HepG2 (cell line): ENCODE measurements at regions not wholly inside any gene's neighbourhood (a gene's known extent, or its start where the extent isn't known, plus 50 kb on each side); places are given as distances from the start of the nearest gene placed in this dataset.

ENCODE experiments used
- ATAC-seq: fragments of 200-7000 bp; cut with Tn5 transposase; 3 replicates; pipeline ENCODE4 v1.9.1; 2020; ENCODE audit warnings: mild to moderate bottlenecking, moderate library complexity
- BruUV-seq: library from RNA; stranded (reverse); fragments of 400-500 nt; replicated peaks from 2 replicates; lab custom pipeline; 2021; lab: Mats Ljungman, UMichigan
- CTCF ChIA-PET: fragments of 300-600 bp; formaldehyde crosslinking; extraction: SDS; loops from one replicate; lab custom pipeline; 2021; ENCODE audit warnings: low total read pairs, inconsistent platforms, low intra/inter-chr PET ratio; lab: Yijun Ruan, JAX
- POLR2A ChIA-PET: fragments of 350-600 bp; sonication (Branson Sonifier 250); formaldehyde crosslinking; loops from one replicate; lab custom pipeline; 2020; ENCODE audit warnings: antibody characterized with exemption, inconsistent platforms; lab: Yijun Ruan, JAX
- DNase-seq: peaks from one replicate; pipeline ENCODE4 v3.0.0-alpha.2; 2015; ENCODE audit warnings: low spot score
- FAIRE-seq: peaks from 3 replicates; lab custom pipeline; 2011; peaks lifted over from hg19 to GRCh38; lab: Jason Lieb, UNC
- H2AFZ ChIP-seq: one replicate; pipeline ENCODE4 v1.6.1; 2011; ENCODE audit warnings: low read length, inconsistent platforms
- H3K27ac ChIP-seq: fragments of 300-600 bp; 3 replicates; pipeline ENCODE4 v1.8.0; 2011; ENCODE audit warnings: mixed run types, mild to moderate bottlenecking, mixed read lengths, low read length, inconsistent platforms; ENCODE audit not compliant: insufficient read depth; ENCODE audit errors: extremely low read length
- H3K27me3 ChIP-seq, 2 experiments: fragments of 200-600 bp in 1 of 2; 2 replicates in 1 of 2; 3 replicates in 1 of 2; pipeline versions ENCODE4 v1.6.0 to v1.8.0; 2011; ENCODE audit warnings: low read length in 2 of 2, mild to moderate bottlenecking in 2 of 2, moderate library complexity in 2 of 2, inconsistent platforms in 1 of 2; ENCODE audit not compliant: insufficient read depth in 2 of 2, control insufficient read depth in 1 of 2
- H3K36me3 ChIP-seq, 2 experiments: fragments of 200-600 bp in 1 of 2; replicated peaks in 1 of 2; 2 replicates in 1 of 2; 3 replicates in 1 of 2; pipeline versions ENCODE4 v1.5.1 to v1.8.0; 2011; ENCODE audit warnings: low read length in 2 of 2, inconsistent platforms in 1 of 2; ENCODE audit not compliant: insufficient read depth in 2 of 2, control insufficient read depth in 1 of 2
- H3K4me1 ChIP-seq: 2 replicates; pipeline ENCODE4 v1.5.1; 2012; ENCODE audit warnings: low read length, inconsistent platforms; ENCODE audit not compliant: insufficient read depth
- H3K4me2 ChIP-seq: 2 replicates; pipeline ENCODE4 v1.6.0; 2011; ENCODE audit warnings: low read depth, low read length, inconsistent platforms
- H3K4me3 ChIP-seq, 3 experiments: fragments of 200-600 bp in 1 of 3; sonication (generic), shearing (Covaris generic) in 1 of 3; replicated peaks in 1 of 3; 2 replicates each; pipeline ENCODE4 v1.5.1; 2011 to 2016; ENCODE audit warnings: low read length in 3 of 3, inconsistent platforms in 2 of 3, low read depth in 2 of 3, mild to moderate bottlenecking in 2 of 3, control low read depth in 1 of 3, mixed read lengths in 1 of 3; ENCODE audit not compliant: insufficient read depth in 1 of 3
- H3K79me2 ChIP-seq: one replicate; pipeline ENCODE4 v1.6.1; 2011; ENCODE audit warnings: low read length, inconsistent platforms; ENCODE audit not compliant: insufficient read depth
- H3K9ac ChIP-seq: 2 replicates; pipeline ENCODE4 v1.6.0; 2011; ENCODE audit warnings: mild to moderate bottlenecking, low read depth, low read length, inconsistent platforms; ENCODE audit not compliant: insufficient read depth
- H3K9me3 ChIP-seq: 2 replicates; pipeline ENCODE4 v1.5.1; 2012; ENCODE audit warnings: mild to moderate bottlenecking, low read length
- H4K20me1 ChIP-seq: 2 replicates; pipeline ENCODE4 v1.6.0; 2011; ENCODE audit warnings: inconsistent platforms, mild to moderate bottlenecking, low read length, moderate library complexity; ENCODE audit not compliant: insufficient read depth
- FOSL1 ChIP-seq: sonication (generic); formaldehyde crosslinking; IDR thresholded peaks from 2 replicates; pipeline ENCODE4 v1.9.0; 2021; ENCODE audit warnings: missing genetic modification reagents, borderline replicate concordance
- NFYB ChIP-seq: sonication (generic); formaldehyde crosslinking; IDR thresholded peaks from 2 replicates; pipeline ENCODE4 v1.4.0; 2020; ENCODE audit warnings: missing genetic modification reagents
- RCOR2 ChIP-seq: IDR thresholded peaks from 2 replicates; pipeline ENCODE4 v1.6.1; 2016; ENCODE audit warnings: missing biosample characterization, missing genetic modification reagents
- TBP ChIP-seq: sonication (generic); formaldehyde crosslinking; IDR thresholded peaks from 2 replicates; pipeline ENCODE4 v1.5.0; 2020; ENCODE audit warnings: missing genetic modification reagents
- ZC3H4 ChIP-seq: sonication (generic); formaldehyde crosslinking; IDR thresholded peaks from 2 replicates; pipeline ENCODE4 v1.4.0; 2020; ENCODE audit warnings: missing genetic modification reagents, borderline replicate concordance
- ZNF780A ChIP-seq: sonication (generic); formaldehyde crosslinking; IDR thresholded peaks from 2 replicates; pipeline ENCODE4 v1.8.0; 2022; ENCODE audit warnings: mild to moderate bottlenecking, missing genetic modification reagents, moderate library complexity
- WGBS: methylation state at CpG from one replicate; pipeline ENCODE4 v1.1.6; 2017; ENCODE audit warnings: low lambda C conversion rate; 5-methylcytosine and 5-hydroxymethylcytosine counted together
- in situ Hi-C: cut with HindIII; loops from 2 replicates; pipeline ENCODE4 v1.10.0; 2017; ENCODE audit warnings: low pct_unique_long_range_greater_than_20kb; ENCODE audit not compliant: extremely low pct_ligation_motif_present
- intact Hi-C: fragments of 100-400 bp; cut with micrococcal nuclease; formaldehyde crosslinking; loops from one replicate; pipeline ENCODE4 v1.10.0; 2022; ENCODE audit not compliant: unreplicated experiment
- TF ChIP-seq, protein P1 (sequence below): sonication (generic); formaldehyde crosslinking; conservative IDR thresholded peaks from 2 replicates; pipeline ENCODE4 v1.4.0; 2020; ENCODE audit warnings: missing genetic modification reagents
- TF ChIP-seq, protein P2 (sequence below): sonication (generic); formaldehyde crosslinking; IDR thresholded peaks from 2 replicates; pipeline ENCODE4 v1.4.0; 2020; ENCODE audit warnings: low read depth, mild to moderate bottlenecking, missing genetic modification reagents
- TF ChIP-seq, protein P3 (sequence below), 2 experiments: sonication (generic) in 1 of 2; formaldehyde crosslinking in 1 of 2; IDR thresholded peaks; 2 replicates each; pipeline versions ENCODE4 v1.5.1 to v1.6.1; 2011 to 2020; ENCODE audit warnings: borderline replicate concordance in 1 of 2, low read depth in 1 of 2, low read length in 1 of 2, mild to moderate bottlenecking in 1 of 2, missing genetic modification reagents in 1 of 2, moderate library complexity in 1 of 2
- TF ChIP-seq, protein P4 (sequence below): sonication (generic); formaldehyde crosslinking; IDR thresholded peaks from 2 replicates; pipeline ENCODE4 v1.9.0; 2021; ENCODE audit warnings: missing genetic modification reagents, mild to moderate bottlenecking, borderline replicate concordance

DNA sequence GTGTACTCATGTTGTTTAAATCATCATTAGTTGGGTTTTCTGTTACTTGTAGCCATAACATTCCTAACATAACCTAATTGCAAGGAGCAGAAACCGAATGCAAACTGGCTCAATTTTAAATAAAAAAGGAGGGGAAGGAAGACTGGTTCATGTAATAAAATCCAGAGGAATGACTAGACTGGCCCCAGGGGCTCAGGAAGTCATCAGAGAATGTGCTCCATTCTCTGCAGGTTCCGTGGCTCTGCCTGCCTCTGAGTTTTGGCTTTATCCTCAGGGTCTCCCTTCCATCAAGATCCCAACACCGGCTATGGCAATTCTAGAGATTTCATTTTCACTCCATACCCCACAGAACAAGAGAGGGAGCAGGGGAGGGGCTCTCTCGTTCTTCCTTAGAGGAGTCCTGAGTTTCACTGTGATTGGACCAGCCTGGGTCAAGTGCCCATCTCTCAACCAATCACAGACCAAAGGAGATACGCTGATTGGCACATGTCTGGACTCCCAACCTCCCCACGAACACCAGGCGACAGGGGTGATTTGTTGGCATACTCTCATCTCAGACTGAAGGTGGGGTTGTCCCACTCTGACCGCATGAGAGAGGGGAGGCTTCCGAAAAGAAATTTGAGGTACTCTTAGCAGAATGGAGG lies 64.8 kb downstream of the NPPC start:
- no TSS peak for BruUV-seq
- Histone ChIP-seq H3K36me3 (no peaks in the 10 kb centered on the region), H3K9ac (no peak overlapping the region), H3K27me3 (peaks cover 2 to 41% of the 10 kb centered on the region in 2 experiments; a peak in 4 of 5 replicates), H3K79me2 (no peaks in the 10 kb centered on the region), H3K9me3 (peaks cover 17% of the 10 kb centered on the region; the same call in 1 of the 2 replicates), H3K4me2 (no peak overlapping the region), H3K4me3 (no peak overlapping the region), H4K20me1 (no peaks in the 10 kb centered on the region), H2AFZ (no peak overlapping the region), H3K27ac (no peak overlapping the region), H3K4me1 (no peaks in the 10 kb centered on the region)
- CTCF ChIA-PET: no interaction called here
- 44% methylated on average over 9 of the region's 9 CpGs for WGBS
- TF ChIP-seq ZNF780A (CRISPR knock-in tag) (no peak), ZC3H4 (CRISPR knock-in tag) (no peak), FOSL1 (CRISPR knock-in tag) (no peak), RCOR2 (no peak), NFYB (0 out of 2 replicates have a peak, but pooled peaks have one; percentile 10), TBP (CRISPR knock-in tag) (no peak)
- TF ChIP-seq, protein P1, sequence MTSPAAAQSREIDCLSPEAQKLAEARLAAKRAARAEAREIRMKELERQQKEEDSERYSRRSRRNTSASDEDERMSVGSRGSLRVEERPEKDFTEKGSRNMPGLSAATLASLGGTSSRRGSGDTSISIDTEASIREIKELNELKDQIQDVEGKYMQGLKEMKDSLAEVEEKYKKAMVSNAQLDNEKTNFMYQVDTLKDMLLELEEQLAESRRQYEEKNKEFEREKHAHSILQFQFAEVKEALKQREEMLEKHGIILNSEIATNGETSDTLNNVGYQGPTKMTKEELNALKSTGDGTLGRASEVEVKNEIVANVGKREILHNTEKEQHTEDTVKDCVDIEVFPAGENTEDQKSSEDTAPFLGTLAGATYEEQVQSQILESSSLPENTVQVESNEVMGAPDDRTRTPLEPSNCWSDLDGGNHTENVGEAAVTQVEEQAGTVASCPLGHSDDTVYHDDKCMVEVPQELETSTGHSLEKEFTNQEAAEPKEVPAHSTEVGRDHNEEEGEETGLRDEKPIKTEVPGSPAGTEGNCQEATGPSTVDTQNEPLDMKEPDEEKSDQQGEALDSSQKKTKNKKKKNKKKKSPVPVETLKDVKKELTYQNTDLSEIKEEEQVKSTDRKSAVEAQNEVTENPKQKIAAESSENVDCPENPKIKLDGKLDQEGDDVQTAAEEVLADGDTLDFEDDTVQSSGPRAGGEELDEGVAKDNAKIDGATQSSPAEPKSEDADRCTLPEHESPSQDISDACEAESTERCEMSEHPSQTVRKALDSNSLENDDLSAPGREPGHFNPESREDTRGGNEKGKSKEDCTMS (CRISPR knock-in tag): no peak
- TF ChIP-seq, protein P2, sequence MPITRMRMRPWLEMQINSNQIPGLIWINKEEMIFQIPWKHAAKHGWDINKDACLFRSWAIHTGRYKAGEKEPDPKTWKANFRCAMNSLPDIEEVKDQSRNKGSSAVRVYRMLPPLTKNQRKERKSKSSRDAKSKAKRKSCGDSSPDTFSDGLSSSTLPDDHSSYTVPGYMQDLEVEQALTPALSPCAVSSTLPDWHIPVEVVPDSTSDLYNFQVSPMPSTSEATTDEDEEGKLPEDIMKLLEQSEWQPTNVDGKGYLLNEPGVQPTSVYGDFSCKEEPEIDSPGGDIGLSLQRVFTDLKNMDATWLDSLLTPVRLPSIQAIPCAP: no peak
- TF ChIP-seq, protein P3, sequence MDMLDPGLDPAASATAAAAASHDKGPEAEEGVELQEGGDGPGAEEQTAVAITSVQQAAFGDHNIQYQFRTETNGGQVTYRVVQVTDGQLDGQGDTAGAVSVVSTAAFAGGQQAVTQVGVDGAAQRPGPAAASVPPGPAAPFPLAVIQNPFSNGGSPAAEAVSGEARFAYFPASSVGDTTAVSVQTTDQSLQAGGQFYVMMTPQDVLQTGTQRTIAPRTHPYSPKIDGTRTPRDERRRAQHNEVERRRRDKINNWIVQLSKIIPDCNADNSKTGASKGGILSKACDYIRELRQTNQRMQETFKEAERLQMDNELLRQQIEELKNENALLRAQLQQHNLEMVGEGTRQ (IDR thresholded peaks at IDR 0.05; ENCODE audit: low read depth, low read length): 0 out of 2 replicates have a peak, but pooled peaks have one; percentile 6
- TF ChIP-seq, protein P3 (CRISPR knock-in tag; IDR thresholded peaks at IDR 0.05; ENCODE audit: borderline replicate concordance): no peak
- TF ChIP-seq, protein P4, sequence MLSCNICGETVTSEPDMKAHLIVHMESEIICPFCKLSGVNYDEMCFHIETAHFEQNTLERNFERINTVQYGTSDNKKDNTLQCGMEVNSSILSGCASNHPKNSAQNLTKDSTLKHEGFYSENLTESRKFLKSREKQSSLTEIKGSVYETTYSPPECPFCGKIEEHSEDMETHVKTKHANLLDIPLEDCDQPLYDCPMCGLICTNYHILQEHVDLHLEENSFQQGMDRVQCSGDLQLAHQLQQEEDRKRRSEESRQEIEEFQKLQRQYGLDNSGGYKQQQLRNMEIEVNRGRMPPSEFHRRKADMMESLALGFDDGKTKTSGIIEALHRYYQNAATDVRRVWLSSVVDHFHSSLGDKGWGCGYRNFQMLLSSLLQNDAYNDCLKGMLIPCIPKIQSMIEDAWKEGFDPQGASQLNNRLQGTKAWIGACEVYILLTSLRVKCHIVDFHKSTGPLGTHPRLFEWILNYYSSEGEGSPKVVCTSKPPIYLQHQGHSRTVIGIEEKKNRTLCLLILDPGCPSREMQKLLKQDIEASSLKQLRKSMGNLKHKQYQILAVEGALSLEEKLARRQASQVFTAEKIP (CRISPR knock-in tag): no peak
- in situ Hi-C loops (loop anchor here (10.0 kb wide), 1 partner anchor 47 kb away; no protein-coding TSS in a partner anchor), intact Hi-C loops (no loop called here)
- DNase-seq: no peak
- ATAC-seq: no peak
- no peak for FAIRE-seq
- POLR2A ChIA-PET: no interaction called here
